RWPE2 (cell line): ENCODE measurements at regions not wholly inside any gene's neighbourhood (a gene's known extent, or its start where the extent isn't known, plus 50 kb on each side); places are given as distances from the start of the nearest gene placed in this dataset.

ENCODE experiments used
- ATAC-seq: fragments of 200-7000 bp; cut with Tn5 transposase; 3 replicates; pipeline ENCODE4 v1.9.1; 2021; ENCODE audit warnings: low read depth
- DNase-seq: peaks from one replicate; pipeline ENCODE4 v3.0.0-alpha.2; 2020; ENCODE audit warnings: low spot score
- H3K27ac ChIP-seq: fragments of 450-650 bp; 2 replicates; pipeline ENCODE4 v1.5.1; 2017; ENCODE audit warnings: mild to moderate bottlenecking; ENCODE audit not compliant: poor library complexity, severe bottlenecking
- H3K27me3 ChIP-seq: fragments of 250-450 bp; sonication (Bioruptor Pico); 2 replicates; pipeline ENCODE4 v1.5.1; 2021; ENCODE audit warnings: mild to moderate bottlenecking, moderate library complexity; ENCODE audit not compliant: insufficient read depth, poor library complexity, severe bottlenecking
- H3K36me3 ChIP-seq: fragments of 250-450 bp; sonication (Bioruptor Pico); 2 replicates; pipeline ENCODE4 v1.5.1; 2020; ENCODE audit warnings: low read depth, mild to moderate bottlenecking, moderate library complexity
- H3K4me1 ChIP-seq: fragments of 250-450 bp; sonication (Bioruptor Pico); 2 replicates; pipeline ENCODE4 v1.5.1; 2021; ENCODE audit warnings: mild to moderate bottlenecking, moderate library complexity; ENCODE audit not compliant: insufficient read depth, poor library complexity, severe bottlenecking
- H3K4me3 ChIP-seq: fragments of 250-450 bp; sonication (Bioruptor Pico); 2 replicates; pipeline ENCODE4 v1.5.1; 2021; ENCODE audit warnings: mild to moderate bottlenecking, moderate library complexity; ENCODE audit not compliant: severe bottlenecking
- H3K9me3 ChIP-seq: fragments of 250-450 bp; sonication (Bioruptor Pico); 2 replicates; pipeline ENCODE4 v1.5.1; 2021; ENCODE audit warnings: mild to moderate bottlenecking, moderate library complexity; ENCODE audit not compliant: severe bottlenecking
- CTCF ChIP-seq: fragments of 450-650 bp; IDR thresholded peaks from one replicate; pipeline ENCODE4 v1.5.1; 2017; ENCODE audit warnings: mild to moderate bottlenecking, moderate library complexity; ENCODE audit not compliant: poor library complexity, severe bottlenecking

GRCh38 chr2:123419976-123420375 lies 605.1 kb upstream of the CNTNAP5 start:
- no peak for ATAC-seq

GRCh38 chr2:123434546-123435395 lies 590.3 kb upstream of the CNTNAP5 start:
- no peak for ATAC-seq
- DNase-seq = no peak
- Histone ChIP-seq H3K4me3 (no peak overlapping the region), H3K27ac (no peak overlapping the region), H3K4me1 (no peaks in the 10 kb centered on the region), H3K9me3 (no peaks in the 10 kb centered on the region), H3K27me3 (peaks cover 3% of the 10 kb centered on the region), H3K36me3 (no peaks in the 10 kb centered on the region)
- no peak for TF ChIP-seq CTCF

More at GRCh38 chr2:123419976-123420375, 605.1 kb upstream of the CNTNAP5 start:
- H3K27ac ChIP-seq = no peak overlapping the region
- no peaks in the 10 kb centered on the region for H3K4me1 ChIP-seq
- TF ChIP-seq CTCF = no peak
- DNase-seq = no peak
- no peaks in the 10 kb centered on the region for H3K9me3 ChIP-seq
- H3K4me3 ChIP-seq = no peak overlapping the region
- no peaks in the 10 kb centered on the region for H3K36me3 ChIP-seq
- peaks cover 4% of the 10 kb centered on the region for H3K27me3 ChIP-seq

- Histone ChIP-seq H3K27me3 (no peaks in the 10 kb centered on the region), H3K36me3 (no peaks in the 10 kb centered on the region), H3K4me1 (no peaks in the 10 kb centered on the region), H3K4me3 (no peak overlapping the region), H3K27ac (no peak overlapping the region), H3K9me3 (no peaks in the 10 kb centered on the region)
- TF ChIP-seq CTCF = no peak
- ATAC-seq (no peak), DNase-seq (no peak)
Observed at GRCh38 chr2:123438251-123438650, 586.8 kb upstream of the CNTNAP5 start.

- H3K4me3 ChIP-seq = no peak overlapping the region
Observed at GRCh38 chr2:123438675-123439074, 586.4 kb upstream of the CNTNAP5 start.

More at GRCh38 chr2:123438675-123439074, 586.4 kb upstream of the CNTNAP5 start:
- no peaks in the 10 kb centered on the region for H3K4me1 ChIP-seq
- H3K27me3 ChIP-seq = no peaks in the 10 kb centered on the region
- no peak for TF ChIP-seq CTCF
- ATAC-seq = no peak
- H3K27ac ChIP-seq = no peak overlapping the region
- no peak for DNase-seq
- H3K36me3 ChIP-seq = no peaks in the 10 kb centered on the region
- no peaks in the 10 kb centered on the region for H3K9me3 ChIP-seq
